ENCODE measurements at regions not wholly inside any gene's neighbourhood (a gene's known extent, or its start where the extent isn't known, plus 50 kb on each side); places are given as distances from the start of the nearest gene placed in this dataset.

DNA sequence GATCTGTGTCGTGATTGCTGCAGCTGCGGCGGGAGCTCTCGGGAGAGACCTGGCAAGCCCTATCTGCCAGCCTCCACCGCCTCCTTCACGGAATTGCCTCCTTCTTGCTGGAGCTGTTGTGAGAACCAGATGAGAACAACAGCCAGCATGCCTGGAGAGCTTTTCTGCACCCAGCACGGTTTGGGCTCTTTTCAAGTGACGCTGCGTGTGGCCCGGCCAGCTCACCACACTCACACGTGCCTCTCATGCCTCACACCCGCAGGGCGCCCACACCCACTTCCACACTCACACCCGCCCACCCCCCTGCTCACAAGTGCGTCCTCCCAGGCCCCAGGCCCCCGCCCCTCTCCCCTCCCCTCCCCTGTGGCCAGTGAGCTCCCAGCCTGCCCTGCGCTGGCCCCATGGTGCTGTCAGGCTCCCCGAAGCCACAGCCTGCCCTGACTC, 135.7 kb upstream of the RUNX3 start:
- TF ChIP-seq POLR2A (IDR thresholded peaks at IDR 0.05; ENCODE audit: low read depth) = no peak
- TF ChIP-seq, protein P1, sequence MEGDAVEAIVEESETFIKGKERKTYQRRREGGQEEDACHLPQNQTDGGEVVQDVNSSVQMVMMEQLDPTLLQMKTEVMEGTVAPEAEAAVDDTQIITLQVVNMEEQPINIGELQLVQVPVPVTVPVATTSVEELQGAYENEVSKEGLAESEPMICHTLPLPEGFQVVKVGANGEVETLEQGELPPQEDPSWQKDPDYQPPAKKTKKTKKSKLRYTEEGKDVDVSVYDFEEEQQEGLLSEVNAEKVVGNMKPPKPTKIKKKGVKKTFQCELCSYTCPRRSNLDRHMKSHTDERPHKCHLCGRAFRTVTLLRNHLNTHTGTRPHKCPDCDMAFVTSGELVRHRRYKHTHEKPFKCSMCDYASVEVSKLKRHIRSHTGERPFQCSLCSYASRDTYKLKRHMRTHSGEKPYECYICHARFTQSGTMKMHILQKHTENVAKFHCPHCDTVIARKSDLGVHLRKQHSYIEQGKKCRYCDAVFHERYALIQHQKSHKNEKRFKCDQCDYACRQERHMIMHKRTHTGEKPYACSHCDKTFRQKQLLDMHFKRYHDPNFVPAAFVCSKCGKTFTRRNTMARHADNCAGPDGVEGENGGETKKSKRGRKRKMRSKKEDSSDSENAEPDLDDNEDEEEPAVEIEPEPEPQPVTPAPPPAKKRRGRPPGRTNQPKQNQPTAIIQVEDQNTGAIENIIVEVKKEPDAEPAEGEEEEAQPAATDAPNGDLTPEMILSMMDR (IDR thresholded peaks at IDR 0.05) = no peak
